Lower lobe of right lung (tissue), 2 donors: ENCODE measurements at regions not wholly inside any gene's neighbourhood (a gene's known extent, or its start where the extent isn't known, plus 50 kb on each side); places are given as distances from the start of the nearest gene placed in this dataset.

ENCODE experiments used
- ATAC-seq, 2 donors: fragments of 200-7000 bp; cut with Tn5 transposase; one replicate each; pipeline ENCODE4 v1.9.1; 2020 to 2022; ENCODE audit warnings: mild to moderate bottlenecking in 2 of 2, moderate library complexity in 2 of 2
- DNase-seq: peaks from one replicate; pipeline ENCODE4 v3.0.0-alpha.2; 2020
- H3K27ac ChIP-seq: fragments of 200-600 bp; one replicate; pipeline ENCODE4 v1.8.0; 2022
- H3K27me3 ChIP-seq: fragments of 200-600 bp; one replicate; pipeline ENCODE4 v1.8.0; 2022; ENCODE audit warnings: low read depth
- H3K36me3 ChIP-seq: fragments of 200-600 bp; one replicate; pipeline ENCODE4 v1.8.0; 2022; ENCODE audit warnings: mild to moderate bottlenecking
- H3K4me1 ChIP-seq: fragments of 200-600 bp; one replicate; pipeline ENCODE4 v1.8.0; 2022
- H3K4me3 ChIP-seq: fragments of 200-600 bp; one replicate; pipeline ENCODE4 v1.8.0; 2022; ENCODE audit warnings: mild to moderate bottlenecking
- H3K9me3 ChIP-seq: fragments of 200-600 bp; one replicate; pipeline ENCODE4 v1.8.0; 2022
- CTCF ChIP-seq: fragments of 200-600 bp; IDR thresholded peaks from one replicate; pipeline ENCODE4 v1.8.0; 2022; ENCODE audit warnings: antibody characterized with exemption, mild to moderate bottlenecking
- intact Hi-C: fragments of 100-400 bp; cut with DNase I; formaldehyde crosslinking; loops from one replicate; pipeline ENCODE4 v1.11.0; 2022
- donor health status: DM: no; HTN: yes; CAD: no; lungs with severe emphysema.

GRCh38 chr3:63026722-63027121 lies 151.5 kb upstream of the CADPS start:
- H3K36me3 ChIP-seq, result no peaks in the 10 kb centered on the region

GRCh38 chr3:63029326-63029725 lies 154.1 kb upstream of the CADPS start:
- intact Hi-C loops, result no loop called here
- Histone ChIP-seq H3K4me1 (no peaks in the 10 kb centered on the region), H3K36me3 (no peaks in the 10 kb centered on the region), H3K27ac (no peak overlapping the region), H3K4me3 (no peak overlapping the region), H3K27me3 (no peaks in the 10 kb centered on the region), H3K9me3 (no peaks in the 10 kb centered on the region)
- TF ChIP-seq CTCF, result no peak
- DNase-seq (no peak), ATAC-seq (no peak)

More at GRCh38 chr3:63026722-63027121, 151.5 kb upstream of the CADPS start:
- Histone ChIP-seq H3K27me3 (no peaks in the 10 kb centered on the region), H3K9me3 (no peaks in the 10 kb centered on the region), H3K27ac (no peak overlapping the region), H3K4me1 (no peaks in the 10 kb centered on the region), H3K4me3 (no peak overlapping the region)
- TF ChIP-seq CTCF, result no peak
- no peak for ATAC-seq
- DNase-seq, result no peak
- intact Hi-C loops, result no loop called here

- Histone ChIP-seq H3K4me3 (no peak overlapping the region), H3K4me1 (no peaks in the 10 kb centered on the region), H3K36me3 (no peaks in the 10 kb centered on the region), H3K27me3 (no peaks in the 10 kb centered on the region), H3K9me3 (no peaks in the 10 kb centered on the region), H3K27ac (no peak overlapping the region)
- ATAC-seq (no peak), DNase-seq (no peak)
- TF ChIP-seq CTCF, result no peak
- intact Hi-C loops, result no loop called here
Measured at GRCh38 chr3:63029921-63030320, 154.7 kb upstream of the CADPS start.

- no peak overlapping the region for H3K4me3 ChIP-seq
- DNase-seq (no peak), ATAC-seq (no peak)
- H3K36me3 ChIP-seq, result no peaks in the 10 kb centered on the region
- no peaks in the 10 kb centered on the region for H3K9me3 ChIP-seq
- no peaks in the 10 kb centered on the region for H3K4me1 ChIP-seq
- no peak for TF ChIP-seq CTCF
- H3K27me3 ChIP-seq, result no peaks in the 10 kb centered on the region
- intact Hi-C loops, result no loop called here
- no peak overlapping the region for H3K27ac ChIP-seq
Measured at GRCh38 chr3:63030666-63031065, 155.4 kb upstream of the CADPS start.

GRCh38 chr3:63032881-63033280 lies 157.7 kb upstream of the CADPS start:
- Histone ChIP-seq H3K4me3 (no peak overlapping the region), H3K27ac (no peak overlapping the region), H3K9me3 (no peaks in the 10 kb centered on the region), H3K36me3 (no peaks in the 10 kb centered on the region), H3K4me1 (no peaks in the 10 kb centered on the region), H3K27me3 (no peaks in the 10 kb centered on the region)
- ATAC-seq (no peak), DNase-seq (no peak)
- intact Hi-C loops, result no loop called here
- TF ChIP-seq CTCF, result no peak

GRCh38 chr3:63034101-63034500 lies 158.9 kb upstream of the CADPS start:
- no peaks in the 10 kb centered on the region for H3K4me1 ChIP-seq
- intact Hi-C loops, result no loop called here
- H3K4me3 ChIP-seq, result no peak overlapping the region
- TF ChIP-seq CTCF, result no peak
- H3K27ac ChIP-seq, result no peak overlapping the region
- no peaks in the 10 kb centered on the region for H3K27me3 ChIP-seq
- H3K36me3 ChIP-seq, result no peaks in the 10 kb centered on the region
- H3K9me3 ChIP-seq, result no peaks in the 10 kb centered on the region
- ATAC-seq (no peak), DNase-seq (no peak)
